H1 (cell line): ENCODE measurements at regions not wholly inside any gene's neighbourhood (a gene's known extent, or its start where the extent isn't known, plus 50 kb on each side); places are given as distances from the start of the nearest gene placed in this dataset.

ENCODE experiments used
- MAX ChIP-seq: IDR thresholded peaks from 2 replicates; pipeline ENCODE4 v1.6.1; 2012; ENCODE audit warnings: inconsistent platforms

- TF ChIP-seq MAX, result no peak
Observed at GRCh38 chr12:58981961-58982360, 61.7 kb upstream of the LRIG3 start (continued).
